Left ventricle myocardium inferior (tissue), 1 donor: ENCODE measurements at regions not wholly inside any gene's neighbourhood (a gene's known extent, or its start where the extent isn't known, plus 50 kb on each side); places are given as distances from the start of the nearest gene placed in this dataset.

Experiments
- DNase-seq: peaks from one replicate; pipeline ENCODE4 v3.0.0-alpha.2; 2020
- H3K27ac ChIP-seq: fragments of 200-600 bp; replicated peaks from 2 replicates; pipeline ENCODE4 v1.8.0; 2021
- H3K27me3 ChIP-seq: fragments of 200-600 bp; 2 replicates; pipeline ENCODE4 v1.8.0; 2021; ENCODE audit warnings: low read depth
- H3K36me3 ChIP-seq: fragments of 200-600 bp; 2 replicates; pipeline ENCODE4 v1.8.0; 2021
- H3K4me1 ChIP-seq: fragments of 200-600 bp; 2 replicates; pipeline ENCODE4 v1.8.0; 2021
- H3K4me3 ChIP-seq: fragments of 200-600 bp; 2 replicates; pipeline ENCODE4 v1.8.0; 2021; ENCODE audit warnings: mild to moderate bottlenecking, moderate library complexity
- H3K9me3 ChIP-seq: fragments of 200-600 bp; replicated peaks from 2 replicates; pipeline ENCODE4 v1.8.0; 2021
- intact Hi-C: fragments of 100-400 bp; cut with micrococcal nuclease; formaldehyde crosslinking; loops from one replicate; pipeline ENCODE4 v1.11.0; 2022
- TF ChIP-seq, protein P1 (sequence below): fragments of 200-600 bp; IDR thresholded peaks from 2 replicates; pipeline ENCODE4 v1.8.0; 2021; ENCODE audit warnings: antibody characterized with exemption, mild to moderate bottlenecking, borderline replicate concordance
- donor health status: DM: no; HTN: yes; CAD: no; lungs with severe emphysema.

GRCh38 chr3:170772175-170772574, 97.8 kb downstream of the RPL22L1 start:
- no peak overlapping the region for H3K4me3 ChIP-seq
- TF ChIP-seq, protein P1, sequence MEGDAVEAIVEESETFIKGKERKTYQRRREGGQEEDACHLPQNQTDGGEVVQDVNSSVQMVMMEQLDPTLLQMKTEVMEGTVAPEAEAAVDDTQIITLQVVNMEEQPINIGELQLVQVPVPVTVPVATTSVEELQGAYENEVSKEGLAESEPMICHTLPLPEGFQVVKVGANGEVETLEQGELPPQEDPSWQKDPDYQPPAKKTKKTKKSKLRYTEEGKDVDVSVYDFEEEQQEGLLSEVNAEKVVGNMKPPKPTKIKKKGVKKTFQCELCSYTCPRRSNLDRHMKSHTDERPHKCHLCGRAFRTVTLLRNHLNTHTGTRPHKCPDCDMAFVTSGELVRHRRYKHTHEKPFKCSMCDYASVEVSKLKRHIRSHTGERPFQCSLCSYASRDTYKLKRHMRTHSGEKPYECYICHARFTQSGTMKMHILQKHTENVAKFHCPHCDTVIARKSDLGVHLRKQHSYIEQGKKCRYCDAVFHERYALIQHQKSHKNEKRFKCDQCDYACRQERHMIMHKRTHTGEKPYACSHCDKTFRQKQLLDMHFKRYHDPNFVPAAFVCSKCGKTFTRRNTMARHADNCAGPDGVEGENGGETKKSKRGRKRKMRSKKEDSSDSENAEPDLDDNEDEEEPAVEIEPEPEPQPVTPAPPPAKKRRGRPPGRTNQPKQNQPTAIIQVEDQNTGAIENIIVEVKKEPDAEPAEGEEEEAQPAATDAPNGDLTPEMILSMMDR = no peak
- H3K27me3 ChIP-seq = no peaks in the 10 kb centered on the region
- no peaks in the 10 kb centered on the region for H3K36me3 ChIP-seq
- H3K4me1 ChIP-seq = peaks cover 9% of the 10 kb centered on the region
- intact Hi-C loops = no loop called here
- no peak for DNase-seq
- no peaks in the 10 kb centered on the region for H3K9me3 ChIP-seq
- no peak overlapping the region for H3K27ac ChIP-seq

GRCh38 chr3:170768334-170768801, 101.6 kb downstream of the RPL22L1 start:
- DNase-seq = no peak
- no peak overlapping the region for H3K27ac ChIP-seq
- H3K4me1 ChIP-seq = peaks cover 9% of the 10 kb centered on the region
- TF ChIP-seq, protein P1 = no peak
- H3K27me3 ChIP-seq = no peaks in the 10 kb centered on the region
- no peaks in the 10 kb centered on the region for H3K36me3 ChIP-seq
- no peaks in the 10 kb centered on the region for H3K9me3 ChIP-seq
- intact Hi-C loops = no loop called here
- no peak overlapping the region for H3K4me3 ChIP-seq

DNA sequence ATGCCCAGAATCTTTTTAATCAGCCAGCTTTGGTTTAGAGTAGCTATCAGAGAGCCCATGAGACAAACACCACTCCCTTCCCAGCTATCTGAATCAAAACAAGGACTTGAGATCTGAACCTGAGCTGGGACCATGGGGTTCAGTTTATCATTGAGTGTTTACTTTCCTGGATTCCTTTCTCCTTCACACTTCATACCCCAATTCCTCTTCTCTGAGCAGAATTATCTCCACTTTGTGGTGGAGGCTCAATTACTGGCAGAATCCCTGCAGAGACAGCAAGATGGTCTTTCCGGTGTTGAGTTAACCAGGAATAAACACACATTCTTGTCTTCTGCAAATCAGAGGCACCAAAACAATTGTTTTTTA, 102.4 kb downstream of the RPL22L1 start:
- peaks cover 9% of the 10 kb centered on the region for H3K4me1 ChIP-seq
- DNase-seq = no peak
- intact Hi-C loops = no loop called here

DNA sequence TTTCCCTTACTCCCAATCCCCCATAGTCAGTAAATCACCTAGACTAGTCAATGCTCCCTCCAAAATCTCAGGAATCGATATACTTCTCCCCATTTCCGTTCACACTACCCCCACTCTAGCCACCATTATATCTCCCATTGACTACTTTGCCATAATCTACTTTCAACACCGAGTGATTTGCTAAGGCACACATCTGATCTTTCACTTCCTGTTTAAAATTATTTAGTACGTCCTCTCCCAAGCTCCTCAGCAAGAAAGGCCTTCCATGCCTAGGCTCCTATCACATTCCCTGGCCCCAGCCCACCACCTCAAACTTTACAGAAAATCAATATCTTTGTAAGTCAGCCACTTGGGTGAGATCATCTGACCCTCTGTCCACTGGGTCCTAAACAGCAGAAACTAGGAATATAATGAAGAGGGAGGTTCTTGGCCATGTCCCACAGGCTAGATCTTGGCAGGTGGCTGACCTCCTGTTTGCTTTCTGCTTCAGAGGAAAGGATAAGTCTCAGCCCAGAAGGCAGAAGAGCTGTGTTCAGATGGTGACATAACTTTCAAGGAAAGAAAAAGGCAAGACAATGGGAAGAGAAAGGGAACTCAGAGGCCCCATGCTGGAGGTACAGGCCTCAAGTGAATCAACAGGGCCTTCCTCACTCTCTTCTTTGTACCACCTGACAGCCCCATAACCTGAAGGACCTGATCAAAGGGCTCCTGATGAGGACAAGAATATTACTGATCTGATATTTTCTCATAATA, 103.0 kb downstream of the RPL22L1 start:
- no peak overlapping the region for H3K4me3 ChIP-seq
- H3K4me1 ChIP-seq = peaks cover 9% of the 10 kb centered on the region
- DNase-seq = no peak
- H3K36me3 ChIP-seq = no peaks in the 10 kb centered on the region
- TF ChIP-seq, protein P1 = no peak
- H3K27ac ChIP-seq = no peak overlapping the region
- no peaks in the 10 kb centered on the region for H3K9me3 ChIP-seq
- no peaks in the 10 kb centered on the region for H3K27me3 ChIP-seq
- intact Hi-C loops = no loop called here

More for the DNA sequence above, 102.4 kb downstream of the RPL22L1 start:
- H3K4me3 ChIP-seq = no peak overlapping the region
- H3K36me3 ChIP-seq = no peaks in the 10 kb centered on the region
- H3K9me3 ChIP-seq = no peaks in the 10 kb centered on the region
- TF ChIP-seq, protein P1 = no peak
- H3K27me3 ChIP-seq = no peaks in the 10 kb centered on the region
- no peak overlapping the region for H3K27ac ChIP-seq

DNA sequence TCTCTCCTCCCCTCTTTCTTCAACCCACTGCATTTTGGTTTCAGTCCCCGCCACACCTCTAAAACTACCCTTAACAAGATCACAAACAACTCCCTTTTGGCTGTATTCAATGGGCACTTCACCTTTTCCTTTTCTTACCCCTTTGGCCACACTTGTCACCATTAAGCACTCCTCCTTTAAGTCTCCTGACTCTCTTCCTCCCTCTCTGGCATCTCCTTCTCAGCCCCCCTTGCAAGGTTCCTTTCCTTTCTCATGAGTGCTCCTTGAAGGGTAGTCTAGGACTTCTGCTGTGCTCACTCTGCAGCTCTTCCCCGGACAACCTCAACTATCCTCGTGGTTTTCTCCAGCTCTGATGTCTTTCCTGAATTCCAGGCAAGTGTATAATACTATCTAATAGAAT, 103.7 kb downstream of the RPL22L1 start:
- no peak overlapping the region for H3K27ac ChIP-seq
- TF ChIP-seq, protein P1 = no peak
- intact Hi-C loops = no loop called here
- peaks cover 9% of the 10 kb centered on the region for H3K4me1 ChIP-seq
- no peak for DNase-seq
- no peaks in the 10 kb centered on the region for H3K9me3 ChIP-seq
- no peaks in the 10 kb centered on the region for H3K36me3 ChIP-seq
- no peaks in the 10 kb centered on the region for H3K27me3 ChIP-seq
- H3K4me3 ChIP-seq = no peak overlapping the region
